GM18519 (cell line): ENCODE measurements at regions not wholly inside any gene's neighbourhood (a gene's known extent, or its start where the extent isn't known, plus 50 kb on each side); places are given as distances from the start of the nearest gene placed in this dataset.
"Not testable (repeated sequence)": the region's sequence is repeated elsewhere in the genome, so short reads cannot be mapped to it uniquely, and the experiment has no call there.

Experiments
- ATAC-seq: cut with Tn5 transposase; IDR thresholded peaks from one replicate; pipeline ENCODE4 v1.9.1; 2021; ENCODE audit warnings: mild to moderate bottlenecking, moderate library complexity; ENCODE audit not compliant: unreplicated experiment, low FRiP score

DNA sequence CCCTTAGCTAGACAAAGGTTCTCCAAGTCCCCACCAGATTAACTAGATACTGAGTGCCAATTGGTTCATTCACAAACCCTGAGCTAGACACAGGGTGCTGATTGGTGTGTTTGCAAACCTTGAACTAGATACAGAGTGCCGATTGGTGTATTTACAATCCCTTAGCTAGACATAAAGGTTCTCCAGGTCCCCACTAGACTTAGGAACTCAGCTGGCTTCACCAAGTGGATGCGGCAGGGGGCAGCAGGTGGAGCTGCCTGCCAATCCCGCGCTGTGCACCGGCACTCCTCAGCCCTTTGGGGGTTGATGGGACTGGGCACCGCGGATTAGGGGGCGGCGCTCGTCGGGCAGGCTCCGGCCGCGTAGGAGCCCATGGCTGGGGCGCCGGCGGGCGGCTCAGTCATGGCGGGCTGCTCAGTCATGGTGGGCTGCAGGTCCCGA, 157.6 kb downstream of the KLRB1 start:
- ATAC-seq = not testable (repeated sequence)

DNA sequence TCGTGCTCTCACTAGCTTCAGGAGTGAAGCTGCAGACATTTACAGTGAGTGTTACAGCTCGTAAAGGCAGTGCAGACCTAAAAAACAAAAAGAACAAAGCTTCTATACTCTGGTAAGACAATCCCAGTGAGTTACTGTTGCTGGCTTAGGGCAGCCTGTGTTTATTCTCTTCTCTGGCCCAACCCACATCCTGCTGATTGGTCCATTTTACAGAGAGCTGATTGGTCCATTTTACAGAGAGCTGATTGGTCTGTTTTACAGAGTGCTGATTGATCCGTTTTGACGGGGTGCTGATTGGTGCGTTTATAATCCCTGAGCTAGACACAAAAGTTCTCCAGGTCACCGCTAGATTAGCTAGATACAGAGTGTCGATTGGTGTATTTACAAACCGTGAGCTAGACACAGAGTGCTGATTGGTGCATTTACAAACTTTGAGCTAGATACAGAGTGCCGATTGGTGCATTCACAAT, 158.0 kb downstream of the KLRB1 start:
- not testable (repeated sequence) for ATAC-seq

DNA sequence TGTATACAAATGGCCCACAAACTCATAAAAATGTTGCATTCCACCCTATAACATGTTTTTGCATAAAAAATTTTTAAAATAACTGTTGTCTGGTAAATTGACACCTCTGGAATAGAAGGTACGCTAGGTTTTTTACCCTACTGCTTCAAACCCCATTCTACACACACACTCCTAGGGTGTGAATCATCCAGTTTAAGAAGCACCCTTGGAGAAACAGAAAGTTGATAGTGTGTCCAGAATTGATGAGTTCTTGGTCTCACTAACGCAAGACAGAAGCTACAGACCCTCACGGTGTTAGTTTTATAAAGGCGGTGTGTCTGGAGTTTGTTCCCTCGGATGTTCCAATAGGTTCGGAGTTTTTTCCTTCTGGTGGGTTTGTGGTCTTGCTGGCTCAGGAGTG, 158.5 kb downstream of the KLRB1 start:
- no peak for ATAC-seq

DNA sequence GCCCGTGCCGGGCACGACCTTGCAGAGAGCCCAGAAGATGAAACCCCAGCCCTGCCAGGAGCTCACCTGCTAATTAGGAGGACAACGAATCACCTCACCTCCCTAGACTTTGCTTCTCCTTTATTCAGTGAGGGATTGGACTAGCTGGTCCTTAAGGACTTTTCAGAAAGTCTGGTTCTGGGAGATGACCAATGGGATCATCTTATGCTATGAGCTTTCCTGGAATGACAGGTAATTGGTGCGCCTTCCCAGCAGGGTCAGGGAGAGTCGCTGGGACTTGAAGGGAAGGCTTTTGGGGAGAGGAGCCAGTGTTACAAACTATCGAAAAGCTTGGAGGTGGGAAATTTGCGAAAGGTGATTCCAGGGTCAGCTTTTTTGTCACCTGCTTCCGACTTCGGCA, 159.1 kb downstream of the KLRB1 start:
- ATAC-seq = not testable (repeated sequence)

DNA sequence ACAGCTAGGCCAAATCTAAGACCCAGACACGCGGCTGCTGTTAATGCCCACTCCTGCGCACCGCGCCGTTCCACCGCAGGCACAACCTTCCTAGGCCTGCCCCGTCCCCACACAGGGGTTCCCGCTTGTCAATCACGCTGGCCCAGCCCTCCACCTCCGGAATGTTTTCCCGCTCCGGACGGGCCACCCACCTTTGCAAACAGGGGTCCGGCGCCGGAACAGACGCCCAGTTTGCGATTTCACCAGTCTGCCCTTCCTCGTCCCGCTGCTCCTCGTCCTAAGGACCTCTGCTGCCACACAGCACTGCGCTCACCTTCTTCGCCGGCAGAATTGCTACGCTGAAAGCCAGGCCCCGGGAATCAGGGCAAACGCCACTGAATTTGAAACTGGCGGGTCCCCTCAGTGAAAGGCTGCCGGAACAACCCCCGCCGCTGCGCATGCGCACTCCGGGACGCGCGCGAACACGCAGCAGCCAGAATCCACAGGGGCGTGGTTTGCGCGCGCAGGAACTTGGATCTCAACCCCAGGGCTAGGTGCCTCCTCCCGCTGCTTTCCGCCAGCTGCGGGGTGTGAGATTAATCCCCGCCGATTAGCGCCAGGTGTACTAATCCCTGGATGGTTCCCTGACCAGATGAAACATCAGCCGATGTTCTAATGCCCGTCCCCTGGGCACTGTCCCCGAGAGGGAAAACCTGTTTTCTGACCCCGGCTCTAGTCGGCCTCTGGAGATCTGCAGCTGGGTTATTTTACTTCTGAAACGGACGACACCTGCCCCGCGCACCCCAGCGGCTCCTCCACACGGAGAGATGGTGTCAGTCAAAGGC, 159.7 kb downstream of the KLRB1 start:
- ATAC-seq = peak; percentile 35

DNA sequence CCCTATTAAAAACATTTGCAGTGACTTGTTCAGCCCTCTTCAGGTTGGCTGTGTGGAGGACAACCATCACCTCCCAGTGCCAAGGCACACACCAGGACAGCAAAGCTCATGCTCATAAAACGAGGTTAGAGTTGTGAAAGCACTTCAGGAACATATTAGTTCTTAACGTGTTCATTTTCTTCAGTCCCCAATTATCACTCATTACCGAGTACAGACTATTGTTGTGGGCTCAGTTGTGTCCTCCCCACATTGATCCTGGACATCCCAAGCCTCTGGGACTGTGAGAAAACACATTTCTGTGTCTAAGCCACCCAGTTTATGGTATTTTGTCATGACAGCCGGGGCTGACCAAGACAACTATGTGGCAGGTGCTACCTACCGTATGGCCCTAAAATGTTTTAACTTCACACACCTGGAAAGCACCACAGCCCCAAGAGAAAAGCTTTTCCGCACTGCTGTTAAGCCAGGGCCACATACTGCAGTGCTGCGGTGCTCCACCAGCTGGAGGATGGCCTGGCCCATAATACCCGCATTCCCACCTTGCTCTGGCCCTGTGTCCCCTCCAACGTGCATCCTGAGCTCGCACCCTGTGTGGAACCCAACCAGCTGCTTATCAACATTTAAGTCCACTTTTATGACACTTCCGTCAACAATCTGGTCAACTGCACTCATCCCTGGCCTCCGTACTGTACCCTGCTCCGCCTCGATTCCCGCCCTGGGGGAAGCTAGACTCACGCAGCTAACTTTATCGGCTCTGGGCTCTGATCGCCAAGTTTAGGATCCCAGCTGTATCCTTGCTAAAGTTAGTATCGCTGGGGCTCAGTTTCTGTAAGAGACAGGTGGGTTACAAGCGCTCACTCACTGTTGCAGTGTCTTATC, 160.6 kb downstream of the KLRB1 start:
- ATAC-seq = not testable (repeated sequence)

DNA sequence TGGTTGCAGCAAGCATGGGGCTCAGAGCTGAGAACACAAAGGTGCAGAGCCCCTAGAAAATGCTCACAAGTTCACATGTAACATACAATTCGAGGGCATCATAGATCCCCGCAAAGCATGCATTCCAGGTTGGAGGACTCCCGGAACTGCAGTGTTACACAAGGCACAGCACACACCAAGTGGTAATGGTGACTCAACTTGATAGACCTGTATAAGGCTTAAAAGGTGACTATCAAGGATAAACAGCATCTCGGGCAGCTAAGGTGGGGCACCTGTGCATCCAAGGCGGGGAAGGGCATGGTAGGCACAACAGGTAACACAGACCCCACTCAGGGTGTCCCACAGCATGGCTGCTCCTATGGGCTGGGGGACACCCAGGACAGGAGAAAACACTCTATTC, 167.3 kb downstream of the KLRB1 start:
- not testable (repeated sequence) for ATAC-seq

DNA sequence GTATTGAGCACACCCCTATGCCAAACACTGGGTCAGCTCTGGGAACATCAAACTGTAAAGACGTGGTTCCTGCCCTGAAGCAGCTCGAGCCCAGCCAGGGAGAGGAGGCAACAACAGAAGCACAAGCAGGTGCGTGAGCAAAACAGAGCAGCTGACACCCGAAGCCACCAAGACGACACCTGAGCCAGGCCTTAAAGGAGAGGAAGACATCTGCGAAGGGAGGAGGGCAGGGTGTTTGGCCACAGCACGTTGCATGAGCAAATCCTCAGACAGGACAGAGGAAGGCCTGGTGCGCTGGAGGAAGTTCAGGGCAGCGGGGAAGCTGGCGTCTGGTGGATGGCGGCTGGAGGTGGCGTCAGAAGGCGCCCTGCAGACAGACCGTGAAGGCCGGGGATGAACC, 172.0 kb downstream of the KLRB1 start:
- ATAC-seq = not testable (repeated sequence)

DNA sequence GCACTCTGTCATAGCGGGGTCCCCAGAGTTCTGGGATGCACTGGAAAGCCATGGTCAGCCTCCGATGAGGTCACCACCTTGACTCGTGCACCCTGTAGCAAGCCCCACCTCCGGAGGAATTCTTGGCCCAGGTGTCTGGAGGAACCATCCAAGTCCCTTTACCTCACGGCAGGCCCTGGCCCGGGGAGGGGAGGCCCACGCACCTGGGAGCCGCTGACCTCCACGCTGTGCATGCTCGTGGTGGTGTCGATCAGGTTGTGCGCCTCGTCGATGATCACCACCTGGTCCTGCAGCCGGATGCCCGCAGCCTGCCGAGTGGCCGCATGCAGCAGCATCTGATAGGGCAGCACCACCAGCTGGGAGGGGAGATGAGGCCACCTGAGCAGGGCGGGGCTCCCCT, 177.3 kb downstream of the KLRB1 start:
- ATAC-seq = not testable (repeated sequence)

DNA sequence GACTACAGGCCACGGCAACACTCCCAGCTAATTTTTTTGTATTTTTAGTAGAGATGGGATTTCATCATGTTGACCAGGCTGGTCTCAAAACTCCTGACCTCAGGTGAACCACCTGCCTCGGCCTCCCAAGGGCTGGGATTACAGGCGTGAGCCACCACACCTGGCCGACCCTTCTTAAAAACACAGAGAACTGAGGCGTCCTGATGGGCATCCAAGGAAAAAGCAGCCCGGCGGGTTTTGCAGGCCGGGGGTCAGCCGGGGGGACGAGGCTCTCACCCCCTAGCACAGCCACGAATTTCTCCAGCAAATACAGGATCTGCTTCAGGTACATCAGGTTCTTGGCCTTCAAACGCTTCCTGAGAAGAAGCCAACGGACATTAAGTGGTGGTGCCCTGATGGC, 178.9 kb downstream of the KLRB1 start:
- ATAC-seq = not testable (repeated sequence)

DNA sequence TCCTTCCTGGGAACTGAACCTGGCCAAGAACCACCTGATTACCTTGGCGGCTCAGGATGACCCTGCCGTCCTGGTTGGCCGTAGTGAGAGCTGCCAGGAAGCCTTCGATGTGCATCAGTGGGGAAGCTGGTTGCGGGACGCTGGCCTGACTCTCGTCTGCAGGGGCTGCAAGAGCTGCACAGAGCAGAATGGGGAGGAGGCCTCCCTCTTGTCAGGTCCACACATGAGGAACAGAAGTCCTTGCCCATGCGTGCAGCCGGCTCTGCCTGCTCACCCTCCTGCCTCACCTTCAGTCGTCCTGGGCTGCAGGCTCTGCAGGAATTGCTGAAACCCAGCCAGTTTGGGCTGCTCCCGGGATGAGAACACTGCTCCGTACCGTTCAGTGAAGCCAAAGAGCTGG, 182.3 kb downstream of the KLRB1 start:
- not testable (repeated sequence) for ATAC-seq

DNA sequence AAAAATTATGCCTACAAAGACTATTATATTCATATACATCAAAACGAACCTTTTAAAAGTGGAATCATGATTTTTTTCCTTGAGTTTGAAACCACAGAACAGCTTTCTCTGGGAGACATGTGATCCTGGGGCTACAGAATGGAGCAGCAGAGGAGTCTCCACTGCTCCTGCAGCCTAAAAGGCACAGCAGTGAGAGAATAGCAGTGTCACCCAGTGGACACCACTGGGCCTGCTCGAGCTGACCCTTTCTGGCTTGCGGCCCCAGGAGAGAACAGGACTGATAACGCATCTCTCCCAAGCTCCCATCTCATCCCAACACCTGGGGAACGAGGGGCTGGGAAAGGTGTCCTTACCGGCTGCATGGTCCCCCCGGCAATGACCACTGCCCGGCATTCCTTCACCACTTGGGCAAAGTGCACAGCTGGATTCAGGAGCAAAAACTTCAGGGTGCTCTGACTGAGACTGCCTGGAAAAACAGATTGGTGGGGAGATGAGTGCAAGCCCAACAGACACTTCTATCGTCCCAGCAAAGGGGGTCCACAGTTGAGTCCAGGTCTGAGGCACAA, 183.5 kb downstream of the KLRB1 start:
- ATAC-seq = not testable (repeated sequence)

DNA sequence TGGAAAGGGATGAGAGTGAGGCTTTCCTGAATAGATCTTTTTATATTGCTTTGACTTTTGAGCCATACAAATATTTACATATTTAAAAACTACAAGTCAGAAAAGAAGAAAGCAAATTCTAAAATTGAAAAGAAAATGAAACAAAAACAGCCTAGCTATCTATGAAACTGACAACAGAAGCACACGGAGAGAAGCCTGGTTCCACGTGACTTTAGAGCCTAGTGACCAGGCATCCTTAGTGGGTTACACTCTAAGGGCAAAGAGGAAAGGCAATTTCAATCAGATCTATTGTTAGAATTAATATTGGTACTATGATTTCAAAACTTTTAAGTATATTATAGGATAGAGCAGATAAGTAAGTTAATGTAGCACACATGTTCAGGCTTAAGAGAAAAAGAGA, 185.0 kb downstream of the KLRB1 start:
- ATAC-seq = not testable (repeated sequence)

DNA sequence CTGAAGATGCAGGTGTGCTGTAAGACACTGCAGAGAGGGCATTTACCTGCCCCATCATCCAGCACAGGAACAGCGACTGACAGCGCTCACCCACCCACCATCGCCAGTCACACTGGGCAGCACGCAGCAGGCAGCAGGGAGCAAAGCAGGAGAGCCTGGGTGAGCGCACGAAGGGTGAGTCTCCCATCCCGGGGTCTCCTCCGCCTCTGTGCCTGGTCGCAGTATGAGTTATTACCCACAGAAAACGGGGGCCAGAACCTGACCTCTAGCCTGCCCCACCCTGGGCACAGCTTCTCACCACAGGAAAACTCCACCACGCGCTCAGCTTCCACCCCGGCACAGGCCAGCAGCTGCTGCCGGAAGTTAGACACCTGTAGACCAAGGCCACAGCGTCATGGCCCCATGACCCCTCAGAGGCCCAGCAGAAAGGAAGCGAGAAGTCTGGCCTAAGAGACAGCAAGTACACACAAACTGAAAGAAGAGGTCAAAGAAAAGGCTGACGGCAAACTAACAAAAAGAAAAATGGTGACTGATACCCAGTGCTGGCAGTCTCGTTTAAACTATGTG, 186.1 kb downstream of the KLRB1 start:
- not testable (repeated sequence) for ATAC-seq

DNA sequence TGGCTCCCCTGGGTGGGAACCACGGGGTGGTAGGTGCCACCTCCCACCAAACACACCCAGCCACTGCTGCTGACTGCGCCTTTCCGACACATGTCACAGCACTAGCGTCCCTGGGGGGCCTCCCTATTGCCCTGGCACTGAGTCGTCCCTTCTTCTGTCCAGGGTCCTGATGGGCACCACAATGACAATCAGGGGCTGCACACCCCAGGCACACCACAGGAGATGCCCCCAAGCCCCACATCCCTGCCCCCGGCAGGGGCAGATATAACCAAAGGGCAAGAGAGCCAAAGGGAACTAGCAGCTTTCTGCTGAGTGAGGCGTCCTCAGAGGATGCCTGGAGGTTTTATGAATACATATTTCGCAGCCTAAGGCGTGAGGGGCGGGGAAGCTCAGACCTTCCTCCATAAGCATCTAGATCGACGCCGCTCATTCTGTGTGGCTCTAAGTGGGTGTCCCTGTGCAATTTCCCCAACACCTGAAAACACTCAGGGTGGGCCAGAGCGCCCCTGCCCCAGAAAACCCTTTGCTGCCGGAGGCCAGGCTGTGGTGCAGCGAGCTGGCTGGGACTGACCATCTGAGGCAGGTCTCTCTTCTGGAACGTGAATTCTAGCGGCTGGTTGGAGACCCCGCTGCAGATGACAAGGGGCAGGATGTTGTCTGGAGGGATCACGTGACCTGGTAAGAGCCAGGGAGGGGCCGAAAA, 186.7 kb downstream of the KLRB1 start:
- not testable (repeated sequence) for ATAC-seq

DNA sequence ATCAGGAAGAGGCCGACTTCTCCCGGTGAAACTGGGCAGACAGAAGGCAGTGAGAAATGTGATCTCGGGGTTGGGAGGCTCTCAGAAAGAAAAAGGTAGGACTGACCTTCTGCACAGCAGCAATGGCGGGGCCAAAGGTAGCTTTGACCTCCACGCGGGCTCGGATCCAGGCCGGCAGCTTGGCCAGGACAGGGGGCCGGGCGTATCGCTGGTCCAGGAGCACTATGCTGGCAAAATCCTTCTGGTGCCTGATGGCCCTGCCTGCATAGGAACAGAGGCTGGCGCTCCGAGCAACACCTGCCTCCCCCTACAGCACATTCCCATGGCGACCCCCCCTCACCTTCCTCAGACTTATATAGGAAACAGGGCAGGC, 189.1 kb downstream of the KLRB1 start:
- not testable (repeated sequence) for ATAC-seq

DNA sequence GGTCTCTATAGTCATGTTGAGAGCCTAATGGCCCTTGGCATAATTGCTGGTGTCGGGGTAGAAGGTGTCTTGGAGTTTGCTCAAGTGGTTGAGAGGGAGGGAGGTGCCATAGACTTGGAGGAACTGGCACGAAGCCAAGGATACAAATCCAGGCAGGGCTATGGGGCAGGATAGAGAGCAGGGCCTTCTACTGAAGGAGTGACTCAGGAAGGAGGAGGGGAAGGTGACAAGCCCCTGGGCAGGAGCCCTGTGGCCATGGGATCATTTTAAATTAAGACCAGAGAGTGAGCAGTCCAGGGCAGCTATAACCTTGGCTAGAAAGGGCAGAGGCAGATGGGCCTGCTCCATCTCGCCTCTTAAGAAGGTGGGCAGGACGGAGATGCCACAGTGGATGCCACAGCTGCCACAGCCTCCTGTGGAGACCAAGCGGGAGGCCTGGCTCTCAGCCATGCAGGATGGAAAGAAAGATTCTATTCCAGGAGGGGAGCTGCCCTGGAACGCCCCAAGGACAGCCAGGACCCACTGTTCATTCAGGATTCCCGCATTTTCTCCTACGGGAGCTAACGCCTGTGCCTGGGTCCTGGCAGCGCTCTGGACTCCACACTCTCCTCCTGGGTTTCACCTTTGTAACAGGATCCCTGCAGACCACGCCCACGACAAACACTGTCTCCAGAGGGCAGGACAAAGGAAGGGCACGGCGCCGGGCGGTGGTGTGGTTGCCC, 189.6 kb downstream of the KLRB1 start:
- ATAC-seq = not testable (repeated sequence)

DNA sequence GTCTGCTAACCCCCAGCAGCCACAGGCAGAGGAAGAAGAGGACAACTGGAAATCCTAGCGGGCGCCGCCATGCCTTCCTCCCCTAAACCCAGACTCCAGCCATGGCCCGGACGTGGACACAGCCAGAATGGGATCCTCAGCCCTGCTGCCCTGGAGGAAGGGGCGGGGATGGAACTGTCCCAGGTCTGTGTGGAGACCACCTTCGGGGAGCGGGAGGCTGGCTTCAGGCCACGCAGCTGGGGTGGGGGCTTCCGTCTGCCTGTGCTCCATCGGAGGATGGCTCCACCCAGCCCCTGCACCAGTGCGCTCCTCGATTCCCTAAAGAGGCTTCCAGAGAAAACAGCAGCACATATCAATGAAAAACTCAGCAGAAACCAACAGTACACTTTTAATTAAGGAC, 190.4 kb downstream of the KLRB1 start:
- ATAC-seq = not testable (repeated sequence)

DNA sequence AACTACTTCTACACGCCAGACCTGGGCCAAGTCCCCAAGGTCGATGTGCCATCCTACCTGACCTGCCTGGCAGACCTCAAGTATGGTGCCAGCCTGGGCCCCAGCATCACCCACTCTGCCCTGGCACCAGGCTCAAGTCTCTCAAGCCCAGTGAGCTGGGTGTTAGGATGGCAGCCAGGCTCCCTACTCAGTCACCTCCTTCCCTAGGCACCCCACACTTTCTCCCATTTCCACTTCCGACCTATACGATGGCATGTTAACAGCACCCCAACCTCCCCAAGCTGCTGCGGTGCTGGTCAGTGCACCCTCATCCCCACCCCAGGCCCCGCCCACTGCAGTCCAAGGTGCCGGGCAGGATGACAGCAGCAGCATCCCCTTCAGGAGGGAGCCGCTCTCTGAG, 191.4 kb downstream of the KLRB1 start:
- not testable (repeated sequence) for ATAC-seq
